ENCODE measurements at regions not wholly inside any gene's neighbourhood (a gene's known extent, or its start where the extent isn't known, plus 50 kb on each side); places are given as distances from the start of the nearest gene placed in this dataset.
A peak's percentile ranks its signal among the peaks of the same experiment; 100 is the strongest.

GRCh38 chrX:139063364-139063763, 351.8 kb upstream of the FGF13 start:
- in situ Hi-C loops (cut with MboI): no loop called here
- H3K27me3 ChIP-seq (replicated peaks; ENCODE audit: insufficient read depth): no peaks in the 10 kb centered on the region
- H3K27ac ChIP-seq: no peak overlapping the region
- H3K9me3 ChIP-seq (ENCODE audit: low read depth): no peaks in the 10 kb centered on the region
- no peak for DNase-seq
- H3K36me3 ChIP-seq (ENCODE audit: low read depth): no peaks in the 10 kb centered on the region
- H2AFZ ChIP-seq: no peak overlapping the region
- H3K4me3 ChIP-seq: no peak overlapping the region
- peaks cover 10% of the 10 kb centered on the region; the same call in 1 of the 2 replicates for H3K4me1 ChIP-seq (ENCODE audit: insufficient read depth)
- H4K20me1 ChIP-seq (ENCODE audit: insufficient read depth): no peaks in the 10 kb centered on the region
- no peaks in the 10 kb centered on the region for H3F3A ChIP-seq (ENCODE audit: insufficient read depth)
- 77 to 92% methylated on average over 2 of the region's 2 CpGs for WGBS, 2 experiments (ENCODE audit: low coverage in 1 of 2, low lambda C conversion rate in 2 of 2, missing lambda C conversion rate in 2 of 2)
- H3K4me2 ChIP-seq (ENCODE audit: unreplicated experiment): no peak overlapping the region
- H3K79me2 ChIP-seq (ENCODE audit: insufficient read depth): no peaks in the 10 kb centered on the region
- no peak overlapping the region for H3K9ac ChIP-seq
- TF ChIP-seq EZH2phosphoT487 (IDR thresholded peaks at IDR 0.05; ENCODE audit: insufficient read depth, low read depth): no peak
- no peak for TF ChIP-seq EZH2 (IDR thresholded peaks at IDR 0.05; ENCODE audit: insufficient read depth, poor library complexity, severe bottlenecking)
- H3K9me2 ChIP-seq (ENCODE audit: insufficient read depth): no peaks in the 10 kb centered on the region

GRCh38 chrX:139058831-139059495, 347.4 kb upstream of the FGF13 start:
- Histone ChIP-seq H4K20me1 (ENCODE audit: insufficient read depth) (no peaks in the 10 kb centered on the region), H3K27ac (no peak overlapping the region), H2AFZ (peak overlapping the region; percentile 5; the same call in 1 of the 2 replicates), H3K4me3 (peak overlapping the region; percentile 16; the same call in 1 of the 2 replicates), H3K9me2 (ENCODE audit: insufficient read depth) (no peaks in the 10 kb centered on the region), H3K4me2 (ENCODE audit: unreplicated experiment) (peak overlapping the region; percentile 32), H3F3A (ENCODE audit: insufficient read depth) (no peaks in the 10 kb centered on the region), H3K79me2 (ENCODE audit: insufficient read depth) (no peaks in the 10 kb centered on the region), H3K4me1 (ENCODE audit: insufficient read depth) (peaks cover 13% of the 10 kb centered on the region; the same call in 1 of the 2 replicates), H3K36me3 (ENCODE audit: low read depth) (no peaks in the 10 kb centered on the region), H3K9ac (no peak overlapping the region), H3K9me3 (ENCODE audit: low read depth) (no peaks in the 10 kb centered on the region), H3K27me3 (replicated peaks; ENCODE audit: insufficient read depth) (no peaks in the 10 kb centered on the region)
- TF ChIP-seq EZH2 (IDR thresholded peaks at IDR 0.05; ENCODE audit: insufficient read depth, poor library complexity, severe bottlenecking): no peak
- no peak for TF ChIP-seq EZH2phosphoT487 (IDR thresholded peaks at IDR 0.05; ENCODE audit: insufficient read depth, low read depth)
- WGBS, 2 experiments (ENCODE audit: low coverage in 1 of 2, low lambda C conversion rate in 2 of 2, missing lambda C conversion rate in 2 of 2): 52 to 61% methylated on average over 4 of the region's 4 CpGs
- peak; percentile 51 for DNase-seq
- in situ Hi-C loops (cut with MboI): no loop called here

GRCh38 chrX:139052461-139052860, 340.9 kb upstream of the FGF13 start:
- TF ChIP-seq EZH2 (IDR thresholded peaks at IDR 0.05; ENCODE audit: insufficient read depth, poor library complexity, severe bottlenecking) (no peak), EZH2phosphoT487 (IDR thresholded peaks at IDR 0.05; ENCODE audit: insufficient read depth, low read depth) (no peak)
- Histone ChIP-seq H3K9me3 (ENCODE audit: low read depth) (no peaks in the 10 kb centered on the region), H3K4me3 (no peak overlapping the region), H3K4me1 (ENCODE audit: insufficient read depth) (no peaks in the 10 kb centered on the region), H3K27me3 (replicated peaks; ENCODE audit: insufficient read depth) (no peaks in the 10 kb centered on the region), H3K27ac (no peak overlapping the region), H3K79me2 (ENCODE audit: insufficient read depth) (no peaks in the 10 kb centered on the region), H3K36me3 (ENCODE audit: low read depth) (no peaks in the 10 kb centered on the region), H4K20me1 (ENCODE audit: insufficient read depth) (no peaks in the 10 kb centered on the region), H3K9ac (no peak overlapping the region), H3K4me2 (ENCODE audit: unreplicated experiment) (no peak overlapping the region), H2AFZ (no peak overlapping the region), H3K9me2 (ENCODE audit: insufficient read depth) (no peaks in the 10 kb centered on the region), H3F3A (ENCODE audit: insufficient read depth) (no peaks in the 10 kb centered on the region)
- DNase-seq: peak; percentile 2
- in situ Hi-C loops (cut with MboI): no loop called here
- WGBS, 2 experiments (ENCODE audit: low coverage in 1 of 2, low lambda C conversion rate in 2 of 2, missing lambda C conversion rate in 2 of 2): 67% methylated on average over 3 of the region's 3 CpGs

- WGBS, 2 experiments (ENCODE audit: low coverage in 1 of 2, low lambda C conversion rate in 2 of 2, missing lambda C conversion rate in 2 of 2): 17 to 23% methylated on average over 1 of the region's 1 CpG
- Histone ChIP-seq H3K27ac (no peak overlapping the region), H3K27me3 (replicated peaks; ENCODE audit: insufficient read depth) (no peaks in the 10 kb centered on the region), H2AFZ (no peak overlapping the region), H3K4me3 (no peak overlapping the region), H3K4me1 (ENCODE audit: insufficient read depth) (no peaks in the 10 kb centered on the region), H3F3A (ENCODE audit: insufficient read depth) (no peaks in the 10 kb centered on the region), H3K9me3 (ENCODE audit: low read depth) (no peaks in the 10 kb centered on the region), H3K79me2 (ENCODE audit: insufficient read depth) (no peaks in the 10 kb centered on the region), H3K4me2 (ENCODE audit: unreplicated experiment) (no peak overlapping the region), H4K20me1 (ENCODE audit: insufficient read depth) (no peaks in the 10 kb centered on the region), H3K9me2 (ENCODE audit: insufficient read depth) (no peaks in the 10 kb centered on the region), H3K9ac (no peak overlapping the region), H3K36me3 (ENCODE audit: low read depth) (no peaks in the 10 kb centered on the region)
- in situ Hi-C loops (cut with MboI): no loop called here
- TF ChIP-seq EZH2 (IDR thresholded peaks at IDR 0.05; ENCODE audit: insufficient read depth, poor library complexity, severe bottlenecking) (no peak), EZH2phosphoT487 (IDR thresholded peaks at IDR 0.05; ENCODE audit: insufficient read depth, low read depth) (no peak)
- DNase-seq: peak; percentile 15
Observed at GRCh38 chrX:139049465-139049864, 337.9 kb upstream of the FGF13 start.
